ENCODE measurements at regions not wholly inside any gene's neighbourhood (a gene's known extent, or its start where the extent isn't known, plus 50 kb on each side); places are given as distances from the start of the nearest gene placed in this dataset.

GRCh38 chr3:139811331-139811730 is 123.7 kb upstream of the CLSTN2 start:
- H3K9me3 ChIP-seq (ENCODE audit: low read length) = no peaks in the 10 kb centered on the region
- no peak overlapping the region for H2AFZ ChIP-seq (ENCODE audit: low read length)
- intact Hi-C loops (cut with micrococcal nuclease; ENCODE audit: unreplicated experiment) = no loop called here
- DNase-seq (ENCODE audit: low spot score) = no peak
- CTCF ChIA-PET (ENCODE audit: unreplicated experiment) = no interaction called here
- no peak overlapping the region for H3K27ac ChIP-seq (ENCODE audit: low read depth, low read length, poor library complexity, severe bottlenecking)
- H3K4me3 ChIP-seq (ENCODE audit: low read depth, low read length, poor library complexity, severe bottlenecking) = no peak overlapping the region
- TF ChIP-seq EZH2phosphoT487 (IDR thresholded peaks at IDR 0.05; ENCODE audit: borderline replicate concordance, low read depth, low read length) (no peak), CTCF (conservative IDR thresholded peaks at IDR 0.05; ENCODE audit: low read length) (no peak)
- no TSS peak for BruUV-seq (replicated peaks)
- H3K9me2 ChIP-seq (ENCODE audit: insufficient read depth, low read length) = no peaks in the 10 kb centered on the region
- H3K79me2 ChIP-seq (ENCODE audit: insufficient read depth, low read depth, low read length) = no peaks in the 10 kb centered on the region
- H3K4me1 ChIP-seq (ENCODE audit: insufficient read depth, low read length, poor library complexity, severe bottlenecking) = no peaks in the 10 kb centered on the region
- no peaks in the 10 kb centered on the region for H4K20me1 ChIP-seq (ENCODE audit: insufficient read depth, low read length)
- POLR2A ChIA-PET = no interaction called here
- H3K4me2 ChIP-seq (ENCODE audit: low read length) = no peak overlapping the region
- H3K36me3 ChIP-seq (ENCODE audit: insufficient read depth, low read length) = no peaks in the 10 kb centered on the region

DNA sequence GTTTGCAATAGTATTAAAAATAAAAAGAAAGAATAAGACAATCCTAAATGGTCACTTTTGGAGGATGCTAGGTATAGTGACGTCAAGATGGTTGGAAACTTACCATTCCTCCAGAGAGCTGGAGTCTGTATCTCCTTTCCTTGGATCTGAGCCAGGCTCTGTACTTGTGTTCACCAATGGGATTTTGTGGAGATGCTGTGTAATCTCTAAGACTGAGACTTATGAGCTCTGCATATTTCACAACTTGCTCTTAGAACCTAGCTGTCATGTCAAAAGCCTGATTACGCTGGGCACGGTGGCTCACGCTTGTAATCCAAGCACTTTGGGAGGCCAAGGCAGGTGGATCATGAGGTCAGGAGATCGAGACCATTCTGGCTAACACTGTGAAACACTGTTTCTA is 126.8 kb upstream of the CLSTN2 start:
- Histone ChIP-seq H4K20me1 (ENCODE audit: insufficient read depth, low read length) (no peaks in the 10 kb centered on the region), H3K79me2 (ENCODE audit: insufficient read depth, low read depth, low read length) (no peaks in the 10 kb centered on the region), H3K36me3 (ENCODE audit: insufficient read depth, low read length) (no peaks in the 10 kb centered on the region), H3K27ac (ENCODE audit: low read depth, low read length, poor library complexity, severe bottlenecking) (no peak overlapping the region), H2AFZ (ENCODE audit: low read length) (no peak overlapping the region), H3K4me2 (ENCODE audit: low read length) (no peak overlapping the region), H3K9me2 (ENCODE audit: insufficient read depth, low read length) (no peaks in the 10 kb centered on the region), H3K4me1 (ENCODE audit: insufficient read depth, low read length, poor library complexity, severe bottlenecking) (no peaks in the 10 kb centered on the region), H3K9me3 (ENCODE audit: low read length) (no peaks in the 10 kb centered on the region), H3K4me3 (ENCODE audit: low read depth, low read length, poor library complexity, severe bottlenecking) (no peak overlapping the region)
- POLR2A ChIA-PET = interaction anchor here (0.5 to 0.6 kb wide), 2 partner anchors 113 to 423 kb away, joined by 3 to 4 read pairs; no protein-coding TSS in a partner anchor
- TF ChIP-seq EZH2phosphoT487 (IDR thresholded peaks at IDR 0.05; ENCODE audit: borderline replicate concordance, low read depth, low read length) (no peak), CTCF (conservative IDR thresholded peaks at IDR 0.05; ENCODE audit: low read length) (no peak)
- intact Hi-C loops (cut with micrococcal nuclease; ENCODE audit: unreplicated experiment) = no loop called here
- CTCF ChIA-PET (ENCODE audit: unreplicated experiment) = no interaction called here
- DNase-seq (ENCODE audit: low spot score) = no peak
- BruUV-seq (replicated peaks) = no TSS peak

- Histone ChIP-seq H3K9me3 (ENCODE audit: low read length) (no peaks in the 10 kb centered on the region), H3K4me3 (ENCODE audit: low read depth, low read length, poor library complexity, severe bottlenecking) (no peak overlapping the region), H3K4me2 (ENCODE audit: low read length) (no peak overlapping the region), H3K9me2 (ENCODE audit: insufficient read depth, low read length) (no peaks in the 10 kb centered on the region), H3K36me3 (ENCODE audit: insufficient read depth, low read length) (no peaks in the 10 kb centered on the region), H3K4me1 (ENCODE audit: insufficient read depth, low read length, poor library complexity, severe bottlenecking) (no peaks in the 10 kb centered on the region), H3K27ac (ENCODE audit: low read depth, low read length, poor library complexity, severe bottlenecking) (no peak overlapping the region), H3K79me2 (ENCODE audit: insufficient read depth, low read depth, low read length) (no peaks in the 10 kb centered on the region), H2AFZ (ENCODE audit: low read length) (no peak overlapping the region), H4K20me1 (ENCODE audit: insufficient read depth, low read length) (no peaks in the 10 kb centered on the region)
- intact Hi-C loops (cut with micrococcal nuclease; ENCODE audit: unreplicated experiment) = no loop called here
- DNase-seq (ENCODE audit: low spot score) = no peak
- ChIA-PET POLR2A (no interaction called here), CTCF (ENCODE audit: unreplicated experiment) (no interaction called here)
- no TSS peak for BruUV-seq (replicated peaks)
- no peak for TF ChIP-seq CTCF (conservative IDR thresholded peaks at IDR 0.05; ENCODE audit: low read length)
- TF ChIP-seq EZH2phosphoT487 (IDR thresholded peaks at IDR 0.05; ENCODE audit: borderline replicate concordance, low read depth, low read length) = no peak
These were observed 125.5 kb upstream of the NMNAT3 start for GRCh38 chr3:139803294-139803693.
